ENCODE measurements at regions not wholly inside any gene's neighbourhood (a gene's known extent, or its start where the extent isn't known, plus 50 kb on each side); places are given as distances from the start of the nearest gene placed in this dataset.

GRCh38 chr3:28667646-28668621 is 319.3 kb upstream of the AZI2 start:
- DNase-seq (ENCODE audit: low spot score in 2 of 2) (no peak), ATAC-seq (replicated peaks; ENCODE audit: extremely low read depth, poor library complexity, severe bottlenecking) (peak; percentile 58)
- H3K9me3 Mint-ChIP-seq = no peaks in the 10 kb centered on the region
- no peak overlapping the region for H3K27ac Mint-ChIP-seq (ENCODE audit: low read depth)
- H3K4me3 Mint-ChIP-seq = no peak overlapping the region
- H3K4me1 Mint-ChIP-seq = no peaks in the 10 kb centered on the region
- peaks cover 43% of the 10 kb centered on the region for H3K27me3 Mint-ChIP-seq
- H3K36me3 Mint-ChIP-seq (ENCODE audit: insufficient read depth) = no peaks in the 10 kb centered on the region

GRCh38 chr3:28669870-28670269 is 321.2 kb upstream of the AZI2 start:
- no peak for ATAC-seq (replicated peaks; ENCODE audit: extremely low read depth, poor library complexity, severe bottlenecking)
- Mint-ChIP-seq H3K36me3 (ENCODE audit: insufficient read depth) (no peaks in the 10 kb centered on the region), H3K4me3 (no peak overlapping the region)

DNA sequence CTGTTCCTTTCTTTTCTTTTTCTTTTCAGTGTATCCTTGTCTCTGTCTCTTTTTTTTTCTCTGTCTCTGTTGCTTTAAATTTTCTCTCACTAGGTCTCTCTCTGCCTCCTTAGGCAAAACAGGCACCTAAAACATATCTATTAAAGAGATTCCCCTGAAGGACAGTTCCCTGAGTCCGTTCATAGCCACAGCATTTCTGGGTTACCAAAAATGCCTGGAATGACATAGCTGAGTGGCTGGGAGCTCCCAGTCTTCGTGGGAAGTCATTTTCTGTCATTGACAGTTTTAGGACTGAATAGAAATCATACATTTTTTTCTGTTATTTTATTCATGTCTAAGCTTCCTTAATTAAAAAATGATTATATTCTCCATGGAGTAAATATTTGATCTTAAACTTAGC is 323.8 kb upstream of the AZI2 start:
- H3K27me3 Mint-ChIP-seq = peaks cover 49% of the 10 kb centered on the region
- H3K9me3 Mint-ChIP-seq = peaks cover 6% of the 10 kb centered on the region
- no peak overlapping the region for H3K27ac Mint-ChIP-seq (ENCODE audit: low read depth)
- H3K36me3 Mint-ChIP-seq (ENCODE audit: insufficient read depth) = no peaks in the 10 kb centered on the region
- ATAC-seq (replicated peaks; ENCODE audit: extremely low read depth, poor library complexity, severe bottlenecking) (no peak), DNase-seq (ENCODE audit: low spot score in 2 of 2) (no peak)
- H3K4me3 Mint-ChIP-seq = no peak overlapping the region
- H3K4me1 Mint-ChIP-seq = no peaks in the 10 kb centered on the region

More at GRCh38 chr3:28669870-28670269, 321.2 kb upstream of the AZI2 start:
- no peaks in the 10 kb centered on the region for H3K4me1 Mint-ChIP-seq
- H3K9me3 Mint-ChIP-seq = no peaks in the 10 kb centered on the region
- DNase-seq (ENCODE audit: low spot score in 2 of 2) = no peak
- peaks cover 43% of the 10 kb centered on the region for H3K27me3 Mint-ChIP-seq
- no peak overlapping the region for H3K27ac Mint-ChIP-seq (ENCODE audit: low read depth)

- Mint-ChIP-seq H3K27ac (ENCODE audit: low read depth) (no peak overlapping the region), H3K27me3 (peaks cover 39% of the 10 kb centered on the region), H3K9me3 (peaks cover 6% of the 10 kb centered on the region), H3K36me3 (ENCODE audit: insufficient read depth) (no peaks in the 10 kb centered on the region), H3K4me1 (no peaks in the 10 kb centered on the region), H3K4me3 (no peak overlapping the region)
- DNase-seq (ENCODE audit: low spot score in 2 of 2) (no peak), ATAC-seq (replicated peaks; ENCODE audit: extremely low read depth, poor library complexity, severe bottlenecking) (no peak)
Measured at GRCh38 chr3:28673446-28673845, 324.8 kb upstream of the AZI2 start.

DNA sequence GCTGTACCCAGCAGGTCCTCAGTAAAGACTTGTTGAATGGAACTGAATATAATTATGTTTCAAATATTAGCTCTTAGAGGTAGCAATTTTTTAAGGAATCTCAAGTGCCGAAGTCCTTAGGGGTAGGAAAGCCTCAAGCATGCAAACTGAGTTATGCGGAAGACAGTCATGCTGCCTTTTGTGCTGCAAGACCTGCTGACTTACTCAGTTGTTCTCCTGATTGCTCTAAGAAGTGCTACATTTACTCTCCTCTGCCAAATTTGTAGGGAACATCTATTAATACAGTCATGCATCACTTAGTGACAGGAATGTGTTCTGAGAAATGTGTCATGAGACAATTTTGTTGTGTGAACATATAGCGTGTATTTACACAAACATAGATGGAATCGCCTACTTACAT is 325.6 kb upstream of the AZI2 start:
- no peak for ATAC-seq (replicated peaks; ENCODE audit: extremely low read depth, poor library complexity, severe bottlenecking)
- peaks cover 6% of the 10 kb centered on the region for H3K9me3 Mint-ChIP-seq
- no peak for DNase-seq (ENCODE audit: low spot score in 2 of 2)
- no peaks in the 10 kb centered on the region for H3K36me3 Mint-ChIP-seq (ENCODE audit: insufficient read depth)
- no peak overlapping the region for H3K27ac Mint-ChIP-seq (ENCODE audit: low read depth)
- H3K27me3 Mint-ChIP-seq = peaks cover 39% of the 10 kb centered on the region
- no peak overlapping the region for H3K4me3 Mint-ChIP-seq
- H3K4me1 Mint-ChIP-seq = no peaks in the 10 kb centered on the region

DNA sequence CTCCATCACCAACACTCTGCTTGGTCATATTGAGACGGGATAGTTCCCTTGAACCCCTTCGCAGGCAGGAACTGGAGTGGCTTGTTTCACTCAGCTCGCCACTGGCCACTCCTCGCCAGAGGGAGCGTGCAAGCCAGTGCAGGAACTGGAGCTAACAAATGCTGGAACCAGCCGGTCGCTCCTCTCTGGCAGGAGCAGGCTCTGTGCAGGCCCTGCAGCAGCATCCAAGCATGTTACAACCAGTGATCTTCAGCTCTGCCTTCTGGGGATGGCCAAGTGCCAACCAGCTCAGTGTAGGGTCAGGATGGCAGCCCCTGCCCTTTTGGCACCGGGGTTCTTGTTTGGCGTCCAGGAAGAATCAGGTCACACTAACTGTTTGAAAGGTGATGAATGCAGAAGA is 329.0 kb upstream of the AZI2 start:
- DNase-seq (ENCODE audit: low spot score in 2 of 2) = no peak
- no peak overlapping the region for H3K4me3 Mint-ChIP-seq
- H3K27me3 Mint-ChIP-seq = peaks cover 26% of the 10 kb centered on the region

GRCh38 chr3:28678086-28678485 is 329.5 kb upstream of the AZI2 start:
- peaks cover 24% of the 10 kb centered on the region for H3K27me3 Mint-ChIP-seq
- H3K9me3 Mint-ChIP-seq = peaks cover 6% of the 10 kb centered on the region
- no peak overlapping the region for H3K4me3 Mint-ChIP-seq
- H3K36me3 Mint-ChIP-seq (ENCODE audit: insufficient read depth) = no peaks in the 10 kb centered on the region
- no peak overlapping the region for H3K27ac Mint-ChIP-seq (ENCODE audit: low read depth)
- H3K4me1 Mint-ChIP-seq = no peaks in the 10 kb centered on the region
- no peak for ATAC-seq (replicated peaks; ENCODE audit: extremely low read depth, poor library complexity, severe bottlenecking)
- no peak for DNase-seq (ENCODE audit: low spot score in 2 of 2)

More for the DNA sequence above, 329.0 kb upstream of the AZI2 start:
- no peak for ATAC-seq (replicated peaks; ENCODE audit: extremely low read depth, poor library complexity, severe bottlenecking)
- Mint-ChIP-seq H3K4me1 (no peaks in the 10 kb centered on the region), H3K9me3 (peaks cover 6% of the 10 kb centered on the region), H3K27ac (ENCODE audit: low read depth) (no peak overlapping the region), H3K36me3 (ENCODE audit: insufficient read depth) (no peaks in the 10 kb centered on the region)

DNA sequence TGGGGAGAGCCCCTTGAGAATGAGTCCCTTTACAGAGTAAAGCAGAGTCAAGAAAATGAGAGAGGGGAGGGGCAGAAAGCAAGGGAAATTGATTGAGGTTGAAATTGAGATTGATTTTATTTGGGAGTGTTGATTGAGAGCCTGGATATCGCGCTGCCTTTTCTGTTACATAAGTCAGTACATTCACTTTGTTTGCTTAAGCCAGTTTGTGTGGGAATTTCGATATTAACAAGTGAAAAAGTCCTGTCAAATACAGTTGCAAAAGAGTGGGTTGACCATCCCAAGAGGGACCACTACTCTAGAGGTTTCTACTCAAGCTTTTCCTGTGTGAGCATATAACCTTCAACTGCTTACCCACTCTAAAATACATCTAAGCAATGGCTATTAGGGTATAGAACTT is 331.4 kb upstream of the AZI2 start:
- peaks cover 24% of the 10 kb centered on the region for H3K27me3 Mint-ChIP-seq
- DNase-seq (ENCODE audit: low spot score in 2 of 2) (no peak), ATAC-seq (replicated peaks; ENCODE audit: extremely low read depth, poor library complexity, severe bottlenecking) (no peak)
- H3K36me3 Mint-ChIP-seq (ENCODE audit: insufficient read depth) = no peaks in the 10 kb centered on the region
- H3K4me3 Mint-ChIP-seq = no peak overlapping the region
- H3K9me3 Mint-ChIP-seq = peaks cover 6% of the 10 kb centered on the region
- no peaks in the 10 kb centered on the region for H3K4me1 Mint-ChIP-seq
- no peak overlapping the region for H3K27ac Mint-ChIP-seq (ENCODE audit: low read depth)

GRCh38 chr3:28682121-28682520 is 333.5 kb upstream of the AZI2 start:
- Mint-ChIP-seq H3K27ac (ENCODE audit: low read depth) (no peak overlapping the region), H3K27me3 (peaks cover 15% of the 10 kb centered on the region), H3K36me3 (ENCODE audit: insufficient read depth) (no peaks in the 10 kb centered on the region), H3K4me1 (no peaks in the 10 kb centered on the region), H3K4me3 (no peak overlapping the region), H3K9me3 (no peaks in the 10 kb centered on the region)
- DNase-seq (ENCODE audit: low spot score in 2 of 2) = no peak
- no peak for ATAC-seq (replicated peaks; ENCODE audit: extremely low read depth, poor library complexity, severe bottlenecking)

DNA sequence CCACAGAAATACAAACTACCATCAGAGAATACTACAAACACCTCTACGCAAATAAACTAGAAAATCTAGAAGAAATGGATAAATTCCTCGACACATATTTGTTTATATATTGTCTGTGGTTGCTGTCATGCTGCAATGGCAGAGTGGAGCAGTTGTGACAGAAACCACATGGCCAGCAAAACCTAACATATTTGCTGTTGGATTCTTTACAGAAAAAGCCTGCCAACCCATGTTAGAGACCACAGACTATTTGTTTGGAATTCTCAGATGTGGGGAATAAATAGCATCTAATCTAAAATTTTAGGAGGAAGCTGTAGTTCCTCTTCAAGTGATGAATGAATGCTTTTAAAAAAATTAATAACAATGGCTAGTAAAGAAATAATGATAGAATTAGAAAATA is 341.6 kb upstream of the AZI2 start:
- Mint-ChIP-seq H3K27me3 (peaks cover 10% of the 10 kb centered on the region), H3K4me1 (no peaks in the 10 kb centered on the region), H3K4me3 (no peak overlapping the region), H3K36me3 (ENCODE audit: insufficient read depth) (no peaks in the 10 kb centered on the region), H3K9me3 (peaks cover 6% of the 10 kb centered on the region), H3K27ac (ENCODE audit: low read depth) (no peak overlapping the region)
- ATAC-seq (replicated peaks; ENCODE audit: extremely low read depth, poor library complexity, severe bottlenecking) = no peak
- no peak for DNase-seq (ENCODE audit: low spot score in 2 of 2)

- DNase-seq (ENCODE audit: low spot score in 2 of 2) (no peak), ATAC-seq (replicated peaks; ENCODE audit: extremely low read depth, poor library complexity, severe bottlenecking) (no peak)
- no peaks in the 10 kb centered on the region for H3K36me3 Mint-ChIP-seq (ENCODE audit: insufficient read depth)
- H3K27me3 Mint-ChIP-seq = no peaks in the 10 kb centered on the region
- no peak overlapping the region for H3K4me3 Mint-ChIP-seq
- H3K27ac Mint-ChIP-seq (ENCODE audit: low read depth) = no peak overlapping the region
- no peaks in the 10 kb centered on the region for H3K4me1 Mint-ChIP-seq
- H3K9me3 Mint-ChIP-seq = peaks cover 6% of the 10 kb centered on the region
Measured at GRCh38 chr3:28698706-28699105, 350.1 kb upstream of the AZI2 start.

DNA sequence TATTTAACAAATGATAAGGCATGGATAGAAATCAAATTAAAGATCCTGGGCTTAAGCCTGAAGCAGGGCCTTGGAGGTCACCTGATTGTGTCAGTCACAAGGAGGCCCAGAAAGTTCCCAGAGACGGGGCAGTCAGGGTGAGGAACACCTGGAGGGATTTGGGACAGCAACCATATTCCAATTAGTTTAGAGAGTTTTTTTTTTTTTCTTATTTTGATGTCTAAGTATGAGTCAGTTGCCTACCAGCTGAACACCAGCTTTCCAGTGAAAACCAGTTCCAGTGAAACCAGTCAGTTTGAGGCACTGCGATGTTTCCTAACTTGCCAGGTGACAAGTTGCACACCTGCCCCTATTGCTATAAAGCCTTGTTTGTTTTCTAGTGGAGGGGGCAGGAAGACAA is 350.7 kb upstream of the AZI2 start:
- Mint-ChIP-seq H3K27ac (ENCODE audit: low read depth) (no peak overlapping the region), H3K4me1 (no peaks in the 10 kb centered on the region), H3K9me3 (peaks cover 6% of the 10 kb centered on the region), H3K27me3 (no peaks in the 10 kb centered on the region), H3K4me3 (no peak overlapping the region), H3K36me3 (ENCODE audit: insufficient read depth) (no peaks in the 10 kb centered on the region)
- no peak for DNase-seq (ENCODE audit: low spot score in 2 of 2)
- no peak for ATAC-seq (replicated peaks; ENCODE audit: extremely low read depth, poor library complexity, severe bottlenecking)

GRCh38 chr3:28700728-28701127 is 352.1 kb upstream of the AZI2 start:
- DNase-seq (ENCODE audit: low spot score in 2 of 2) (no peak), ATAC-seq (replicated peaks; ENCODE audit: extremely low read depth, poor library complexity, severe bottlenecking) (no peak)
- Mint-ChIP-seq H3K27ac (ENCODE audit: low read depth) (no peak overlapping the region), H3K27me3 (no peaks in the 10 kb centered on the region), H3K9me3 (peaks cover 6% of the 10 kb centered on the region), H3K4me1 (no peaks in the 10 kb centered on the region), H3K36me3 (ENCODE audit: insufficient read depth) (no peaks in the 10 kb centered on the region), H3K4me3 (no peak overlapping the region)
